ENCODE measurements at regions not wholly inside any gene's neighbourhood (a gene's known extent, or its start where the extent isn't known, plus 50 kb on each side); places are given as distances from the start of the nearest gene placed in this dataset.

DNA sequence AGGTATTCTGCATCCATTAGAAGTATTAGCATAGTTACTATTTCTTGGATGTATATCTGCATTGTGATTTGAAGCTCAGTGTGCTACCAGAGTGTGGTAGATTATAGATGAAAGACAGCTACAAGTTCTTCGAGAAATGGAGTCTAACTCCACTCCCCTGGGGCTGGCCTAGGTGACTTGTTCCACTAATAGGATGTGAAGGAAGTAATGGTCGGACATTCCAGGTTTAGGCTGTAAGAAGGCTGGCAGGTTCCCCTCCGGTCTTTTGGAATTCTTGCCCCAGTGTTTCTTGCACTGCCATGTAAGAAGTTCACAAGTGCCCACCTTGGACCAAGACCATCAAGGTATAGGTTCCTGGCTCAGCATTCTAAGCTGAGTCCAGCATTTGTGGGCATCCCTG, 236.4 kb downstream of the FLRT2 start:
- Histone ChIP-seq H3K27me3 (ENCODE audit: insufficient read depth) (no peaks in the 10 kb centered on the region), H3F3A (replicated peaks; ENCODE audit: low read depth) (no peaks in the 10 kb centered on the region), H2AFZ (no peak overlapping the region), H3K79me2 (replicated peaks; ENCODE audit: insufficient read depth) (no peaks in the 10 kb centered on the region), H3K4me1 (ENCODE audit: insufficient read depth) (no peaks in the 10 kb centered on the region), H3K36me3 (ENCODE audit: insufficient read depth) (no peaks in the 10 kb centered on the region), H3K27ac (ENCODE audit: low read depth) (no peak overlapping the region), H3K4me3 (no peak overlapping the region), H3K4me2 (no peak overlapping the region), H3K9me2 (ENCODE audit: insufficient read depth) (no peaks in the 10 kb centered on the region), H4K20me1 (replicated peaks; ENCODE audit: insufficient read depth) (no peaks in the 10 kb centered on the region)
- H3K36me3 Mint-ChIP-seq (ENCODE audit: low read depth), result no peaks in the 10 kb centered on the region
- no peaks in the 10 kb centered on the region for H3K9me3 Mint-ChIP-seq
- DNase-seq (ENCODE audit: low spot score) (no peak), ATAC-seq (no peak)
- no peak overlapping the region for H3K27ac Mint-ChIP-seq
- H3K27me3 Mint-ChIP-seq (ENCODE audit: insufficient read depth, low read depth, poor library complexity), result peaks cover 4% of the 10 kb centered on the region
- peaks cover 7% of the 10 kb centered on the region; the same call in 2 of the 3 replicates for H3K4me1 Mint-ChIP-seq
- TF ChIP-seq, protein P1, sequence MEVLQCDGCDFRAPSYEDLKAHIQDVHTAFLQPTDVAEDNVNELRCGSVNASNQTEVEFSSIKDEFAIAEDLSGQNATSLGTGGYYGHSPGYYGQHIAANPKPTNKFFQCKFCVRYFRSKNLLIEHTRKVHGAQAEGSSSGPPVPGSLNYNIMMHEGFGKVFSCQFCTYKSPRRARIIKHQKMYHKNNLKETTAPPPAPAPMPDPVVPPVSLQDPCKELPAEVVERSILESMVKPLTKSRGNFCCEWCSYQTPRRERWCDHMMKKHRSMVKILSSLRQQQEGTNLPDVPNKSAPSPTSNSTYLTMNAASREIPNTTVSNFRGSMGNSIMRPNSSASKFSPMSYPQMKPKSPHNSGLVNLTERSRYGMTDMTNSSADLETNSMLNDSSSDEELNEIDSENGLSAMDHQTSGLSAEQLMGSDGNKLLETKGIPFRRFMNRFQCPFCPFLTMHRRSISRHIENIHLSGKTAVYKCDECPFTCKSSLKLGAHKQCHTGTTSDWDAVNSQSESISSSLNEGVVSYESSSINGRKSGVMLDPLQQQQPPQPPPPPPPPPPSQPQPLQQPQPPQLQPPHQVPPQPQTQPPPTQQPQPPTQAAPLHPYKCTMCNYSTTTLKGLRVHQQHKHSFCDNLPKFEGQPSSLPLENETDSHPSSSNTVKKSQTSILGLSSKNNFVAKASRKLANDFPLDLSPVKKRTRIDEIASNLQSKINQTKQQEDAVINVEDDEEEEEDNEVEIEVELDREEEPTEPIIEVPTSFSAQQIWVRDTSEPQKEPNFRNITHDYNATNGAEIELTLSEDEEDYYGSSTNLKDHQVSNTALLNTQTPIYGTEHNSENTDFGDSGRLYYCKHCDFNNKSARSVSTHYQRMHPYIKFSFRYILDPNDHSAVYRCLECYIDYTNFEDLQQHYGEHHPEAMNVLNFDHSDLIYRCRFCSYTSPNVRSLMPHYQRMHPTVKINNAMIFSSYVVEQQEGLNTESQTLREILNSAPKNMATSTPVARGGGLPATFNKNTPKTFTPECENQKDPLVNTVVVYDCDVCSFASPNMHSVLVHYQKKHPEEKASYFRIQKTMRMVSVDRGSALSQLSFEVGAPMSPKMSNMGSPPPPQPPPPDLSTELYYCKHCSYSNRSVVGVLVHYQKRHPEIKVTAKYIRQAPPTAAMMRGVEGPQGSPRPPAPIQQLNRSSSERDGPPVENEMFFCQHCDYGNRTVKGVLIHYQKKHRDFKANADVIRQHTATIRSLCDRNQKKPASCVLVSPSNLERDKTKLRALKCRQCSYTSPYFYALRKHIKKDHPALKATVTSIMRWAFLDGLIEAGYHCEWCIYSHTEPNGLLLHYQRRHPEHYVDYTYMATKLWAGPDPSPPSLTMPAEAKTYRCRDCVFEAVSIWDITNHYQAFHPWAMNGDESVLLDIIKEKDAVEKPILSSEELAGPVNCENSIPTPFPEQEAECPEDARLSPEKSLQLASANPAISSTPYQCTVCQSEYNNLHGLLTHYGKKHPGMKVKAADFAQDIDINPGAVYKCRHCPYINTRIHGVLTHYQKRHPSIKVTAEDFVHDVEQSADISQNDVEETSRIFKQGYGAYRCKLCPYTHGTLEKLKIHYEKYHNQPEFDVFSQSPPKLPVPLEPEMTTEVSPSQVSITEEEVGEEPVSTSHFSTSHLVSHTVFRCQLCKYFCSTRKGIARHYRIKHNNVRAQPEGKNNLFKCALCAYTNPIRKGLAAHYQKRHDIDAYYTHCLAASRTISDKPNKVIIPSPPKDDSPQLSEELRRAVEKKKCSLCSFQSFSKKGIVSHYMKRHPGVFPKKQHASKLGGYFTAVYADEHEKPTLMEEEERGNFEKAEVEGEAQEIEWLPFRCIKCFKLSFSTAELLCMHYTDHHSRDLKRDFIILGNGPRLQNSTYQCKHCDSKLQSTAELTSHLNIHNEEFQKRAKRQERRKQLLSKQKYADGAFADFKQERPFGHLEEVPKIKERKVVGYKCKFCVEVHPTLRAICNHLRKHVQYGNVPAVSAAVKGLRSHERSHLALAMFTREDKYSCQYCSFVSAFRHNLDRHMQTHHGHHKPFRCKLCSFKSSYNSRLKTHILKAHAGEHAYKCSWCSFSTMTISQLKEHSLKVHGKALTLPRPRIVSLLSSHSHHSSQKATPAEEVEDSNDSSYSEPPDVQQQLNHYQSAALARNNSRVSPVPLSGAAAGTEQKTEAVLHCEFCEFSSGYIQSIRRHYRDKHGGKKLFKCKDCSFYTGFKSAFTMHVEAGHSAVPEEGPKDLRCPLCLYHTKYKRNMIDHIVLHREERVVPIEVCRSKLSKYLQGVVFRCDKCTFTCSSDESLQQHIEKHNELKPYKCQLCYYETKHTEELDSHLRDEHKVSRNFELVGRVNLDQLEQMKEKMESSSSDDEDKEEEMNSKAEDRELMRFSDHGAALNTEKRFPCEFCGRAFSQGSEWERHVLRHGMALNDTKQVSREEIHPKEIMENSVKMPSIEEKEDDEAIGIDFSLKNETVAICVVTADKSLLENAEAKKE (CRISPR knock-in tag; IDR thresholded peaks at IDR 0.05), result no peak
- no peak for TF ChIP-seq NANOG (IDR thresholded peaks at IDR 0.05; ENCODE audit: borderline replicate concordance)
- TF ChIP-seq, protein P2, sequence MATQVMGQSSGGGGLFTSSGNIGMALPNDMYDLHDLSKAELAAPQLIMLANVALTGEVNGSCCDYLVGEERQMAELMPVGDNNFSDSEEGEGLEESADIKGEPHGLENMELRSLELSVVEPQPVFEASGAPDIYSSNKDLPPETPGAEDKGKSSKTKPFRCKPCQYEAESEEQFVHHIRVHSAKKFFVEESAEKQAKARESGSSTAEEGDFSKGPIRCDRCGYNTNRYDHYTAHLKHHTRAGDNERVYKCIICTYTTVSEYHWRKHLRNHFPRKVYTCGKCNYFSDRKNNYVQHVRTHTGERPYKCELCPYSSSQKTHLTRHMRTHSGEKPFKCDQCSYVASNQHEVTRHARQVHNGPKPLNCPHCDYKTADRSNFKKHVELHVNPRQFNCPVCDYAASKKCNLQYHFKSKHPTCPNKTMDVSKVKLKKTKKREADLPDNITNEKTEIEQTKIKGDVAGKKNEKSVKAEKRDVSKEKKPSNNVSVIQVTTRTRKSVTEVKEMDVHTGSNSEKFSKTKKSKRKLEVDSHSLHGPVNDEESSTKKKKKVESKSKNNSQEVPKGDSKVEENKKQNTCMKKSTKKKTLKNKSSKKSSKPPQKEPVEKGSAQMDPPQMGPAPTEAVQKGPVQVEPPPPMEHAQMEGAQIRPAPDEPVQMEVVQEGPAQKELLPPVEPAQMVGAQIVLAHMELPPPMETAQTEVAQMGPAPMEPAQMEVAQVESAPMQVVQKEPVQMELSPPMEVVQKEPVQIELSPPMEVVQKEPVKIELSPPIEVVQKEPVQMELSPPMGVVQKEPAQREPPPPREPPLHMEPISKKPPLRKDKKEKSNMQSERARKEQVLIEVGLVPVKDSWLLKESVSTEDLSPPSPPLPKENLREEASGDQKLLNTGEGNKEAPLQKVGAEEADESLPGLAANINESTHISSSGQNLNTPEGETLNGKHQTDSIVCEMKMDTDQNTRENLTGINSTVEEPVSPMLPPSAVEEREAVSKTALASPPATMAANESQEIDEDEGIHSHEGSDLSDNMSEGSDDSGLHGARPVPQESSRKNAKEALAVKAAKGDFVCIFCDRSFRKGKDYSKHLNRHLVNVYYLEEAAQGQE (IDR thresholded peaks at IDR 0.05; ENCODE audit: unreplicated experiment), result no peak
- TF ChIP-seq, protein P3, sequence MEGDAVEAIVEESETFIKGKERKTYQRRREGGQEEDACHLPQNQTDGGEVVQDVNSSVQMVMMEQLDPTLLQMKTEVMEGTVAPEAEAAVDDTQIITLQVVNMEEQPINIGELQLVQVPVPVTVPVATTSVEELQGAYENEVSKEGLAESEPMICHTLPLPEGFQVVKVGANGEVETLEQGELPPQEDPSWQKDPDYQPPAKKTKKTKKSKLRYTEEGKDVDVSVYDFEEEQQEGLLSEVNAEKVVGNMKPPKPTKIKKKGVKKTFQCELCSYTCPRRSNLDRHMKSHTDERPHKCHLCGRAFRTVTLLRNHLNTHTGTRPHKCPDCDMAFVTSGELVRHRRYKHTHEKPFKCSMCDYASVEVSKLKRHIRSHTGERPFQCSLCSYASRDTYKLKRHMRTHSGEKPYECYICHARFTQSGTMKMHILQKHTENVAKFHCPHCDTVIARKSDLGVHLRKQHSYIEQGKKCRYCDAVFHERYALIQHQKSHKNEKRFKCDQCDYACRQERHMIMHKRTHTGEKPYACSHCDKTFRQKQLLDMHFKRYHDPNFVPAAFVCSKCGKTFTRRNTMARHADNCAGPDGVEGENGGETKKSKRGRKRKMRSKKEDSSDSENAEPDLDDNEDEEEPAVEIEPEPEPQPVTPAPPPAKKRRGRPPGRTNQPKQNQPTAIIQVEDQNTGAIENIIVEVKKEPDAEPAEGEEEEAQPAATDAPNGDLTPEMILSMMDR (conservative IDR thresholded peaks at IDR 0.05; ENCODE audit: low read depth in 2 of 2), result no peak
- TF ChIP-seq ZNF331 (CRISPR knock-in tag; IDR thresholded peaks at IDR 0.05; ENCODE audit: low read depth), result no peak
- TF ChIP-seq, protein P4, sequence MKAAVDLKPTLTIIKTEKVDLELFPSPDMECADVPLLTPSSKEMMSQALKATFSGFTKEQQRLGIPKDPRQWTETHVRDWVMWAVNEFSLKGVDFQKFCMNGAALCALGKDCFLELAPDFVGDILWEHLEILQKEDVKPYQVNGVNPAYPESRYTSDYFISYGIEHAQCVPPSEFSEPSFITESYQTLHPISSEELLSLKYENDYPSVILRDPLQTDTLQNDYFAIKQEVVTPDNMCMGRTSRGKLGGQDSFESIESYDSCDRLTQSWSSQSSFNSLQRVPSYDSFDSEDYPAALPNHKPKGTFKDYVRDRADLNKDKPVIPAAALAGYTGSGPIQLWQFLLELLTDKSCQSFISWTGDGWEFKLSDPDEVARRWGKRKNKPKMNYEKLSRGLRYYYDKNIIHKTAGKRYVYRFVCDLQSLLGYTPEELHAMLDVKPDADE (IDR thresholded peaks at IDR 0.05), result no peak
- TF ChIP-seq EZH2 (IDR thresholded peaks at IDR 0.05; ENCODE audit: low read depth, unreplicated experiment), result no peak
- TF ChIP-seq ZNF114 (CRISPR knock-in tag; IDR thresholded peaks at IDR 0.05), result no peak
- no peak for TF ChIP-seq CREB1 (CRISPR knock-in tag; IDR thresholded peaks at IDR 0.05; ENCODE audit: low read depth)
- TF ChIP-seq JUNB (IDR thresholded peaks at IDR 0.05; ENCODE audit: unreplicated experiment), result no peak
- TF ChIP-seq STAT1 (IDR thresholded peaks at IDR 0.05; ENCODE audit: unreplicated experiment), result no peak
- TF ChIP-seq POLR2AphosphoS5 (IDR thresholded peaks at IDR 0.05; ENCODE audit: low read depth), result no peak
- TF ChIP-seq EZH2phosphoT487 (IDR thresholded peaks at IDR 0.05; ENCODE audit: unreplicated experiment), result no peak
- no peak overlapping the region for H3K4me3 Mint-ChIP-seq

Measured in GM23338 (cell line).